SK-N-MC (cell line): ENCODE measurements at regions not wholly inside any gene's neighbourhood (a gene's known extent, or its start where the extent isn't known, plus 50 kb on each side); places are given as distances from the start of the nearest gene placed in this dataset.

Experiments
- EZH2 ChIP-seq: fragments of 200-600 bp; sonication (generic); IDR thresholded peaks from one replicate; pipeline ENCODE4 v1.6.1; 2017; ENCODE audit warnings: antibody characterized with exemption
- POLR2AphosphoS5 ChIP-seq: IDR thresholded peaks from 2 replicates; pipeline ENCODE4 v1.6.1; 2012; ENCODE audit warnings: mild to moderate bottlenecking, low read depth, low read length, borderline replicate concordance

DNA sequence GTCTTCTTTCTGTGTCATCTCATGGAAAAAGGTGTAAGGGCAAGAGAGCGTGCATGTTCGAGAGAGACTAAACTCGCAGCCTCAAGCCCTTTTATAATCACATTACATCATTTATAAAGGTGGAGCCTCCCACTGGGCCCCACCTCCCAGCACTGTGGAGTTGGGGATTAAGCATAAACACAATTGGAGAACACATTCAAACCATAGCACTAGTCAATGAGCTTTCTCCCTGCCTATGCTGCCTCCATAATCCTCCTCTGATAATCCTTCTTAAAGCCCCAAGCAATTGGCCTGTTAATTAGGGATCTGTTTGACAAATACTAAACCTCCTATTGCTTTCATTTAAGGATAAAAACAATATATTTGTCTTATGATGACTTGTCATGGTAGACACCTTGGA is 99.6 kb downstream of the NMUR2 start:
- no peak for TF ChIP-seq POLR2AphosphoS5
- TF ChIP-seq EZH2: no peak
